ENCODE measurements at regions not wholly inside any gene's neighbourhood (a gene's known extent, or its start where the extent isn't known, plus 50 kb on each side); places are given as distances from the start of the nearest gene placed in this dataset.

GRCh38 chr1:84090447-84091245 lies 53.4 kb upstream of the PRKACB start:
- Histone ChIP-seq H3K4me3 (ENCODE audit: low read length) (no peak overlapping the region), H2AFZ (ENCODE audit: low read depth, low read length) (no peak overlapping the region), H4K20me1 (ENCODE audit: insufficient read depth, low read length) (no peaks in the 10 kb centered on the region), H3K4me1 (ENCODE audit: low read length) (no peaks in the 10 kb centered on the region), H3K79me2 (ENCODE audit: low read length) (no peaks in the 10 kb centered on the region), H3K9ac (ENCODE audit: low read length) (no peak overlapping the region), H3K9me3 (ENCODE audit: insufficient read depth, low read length) (no peaks in the 10 kb centered on the region), H3K36me3 (replicated peaks; ENCODE audit: low read depth, low read length) (no peaks in the 10 kb centered on the region), H3K27me3 (ENCODE audit: low read depth, low read length) (no peaks in the 10 kb centered on the region), H3K4me2 (ENCODE audit: low read length) (no peak overlapping the region), H3K27ac (ENCODE audit: low read length) (no peak overlapping the region)
- TF ChIP-seq CTCF (IDR thresholded peaks at IDR 0.05; ENCODE audit: low read depth, low read length) (no peak), EZH2phosphoT487 (IDR thresholded peaks at IDR 0.05; ENCODE audit: low read depth) (no peak)

GRCh38 chr1:84089867-84090266 lies 54.2 kb upstream of the PRKACB start:
- Histone ChIP-seq H3K27ac (ENCODE audit: low read length) (no peak overlapping the region), H3K36me3 (replicated peaks; ENCODE audit: low read depth, low read length) (no peaks in the 10 kb centered on the region), H3K4me3 (ENCODE audit: low read length) (no peak overlapping the region), H3K27me3 (ENCODE audit: low read depth, low read length) (no peaks in the 10 kb centered on the region), H3K4me1 (ENCODE audit: low read length) (no peaks in the 10 kb centered on the region), H3K9ac (ENCODE audit: low read length) (no peak overlapping the region), H3K79me2 (ENCODE audit: low read length) (no peaks in the 10 kb centered on the region), H3K9me3 (ENCODE audit: insufficient read depth, low read length) (no peaks in the 10 kb centered on the region), H4K20me1 (ENCODE audit: insufficient read depth, low read length) (no peaks in the 10 kb centered on the region), H2AFZ (ENCODE audit: low read depth, low read length) (no peak overlapping the region), H3K4me2 (ENCODE audit: low read length) (no peak overlapping the region)
- TF ChIP-seq CTCF (IDR thresholded peaks at IDR 0.05; ENCODE audit: low read depth, low read length): no peak
- no peak for TF ChIP-seq EZH2phosphoT487 (IDR thresholded peaks at IDR 0.05; ENCODE audit: low read depth)

- Histone ChIP-seq H3K79me2 (ENCODE audit: low read length) (no peaks in the 10 kb centered on the region), H3K4me2 (ENCODE audit: low read length) (no peak overlapping the region)
- no peak for TF ChIP-seq CTCF (IDR thresholded peaks at IDR 0.05; ENCODE audit: low read depth, low read length)
- TF ChIP-seq EZH2phosphoT487 (IDR thresholded peaks at IDR 0.05; ENCODE audit: low read depth): no peak
Observed at GRCh38 chr1:84089465-84089864, 54.6 kb upstream of the PRKACB start.

GRCh38 chr1:84086616-84087015 lies 57.5 kb upstream of the PRKACB start:
- H3K4me2 ChIP-seq (ENCODE audit: low read length): no peak overlapping the region
- no peak overlapping the region for H3K9ac ChIP-seq (ENCODE audit: low read length)
- no peak overlapping the region for H2AFZ ChIP-seq (ENCODE audit: low read depth, low read length)
- no peak overlapping the region for H3K27ac ChIP-seq (ENCODE audit: low read length)
- H3K4me3 ChIP-seq (ENCODE audit: low read length): no peak overlapping the region
- TF ChIP-seq CTCF (IDR thresholded peaks at IDR 0.05; ENCODE audit: low read depth, low read length) (no peak), EZH2phosphoT487 (IDR thresholded peaks at IDR 0.05; ENCODE audit: low read depth) (no peak)
- no peaks in the 10 kb centered on the region for H4K20me1 ChIP-seq (ENCODE audit: insufficient read depth, low read length)
- H3K79me2 ChIP-seq (ENCODE audit: low read length): no peaks in the 10 kb centered on the region
- no peaks in the 10 kb centered on the region for H3K4me1 ChIP-seq (ENCODE audit: low read length)
- H3K9me3 ChIP-seq (ENCODE audit: insufficient read depth, low read length): no peaks in the 10 kb centered on the region
- H3K36me3 ChIP-seq (replicated peaks; ENCODE audit: low read depth, low read length): no peaks in the 10 kb centered on the region
- H3K27me3 ChIP-seq (ENCODE audit: low read depth, low read length): no peaks in the 10 kb centered on the region

More at GRCh38 chr1:84089465-84089864, 54.6 kb upstream of the PRKACB start:
- Histone ChIP-seq H2AFZ (ENCODE audit: low read depth, low read length) (no peak overlapping the region), H3K4me1 (ENCODE audit: low read length) (no peaks in the 10 kb centered on the region), H3K27me3 (ENCODE audit: low read depth, low read length) (no peaks in the 10 kb centered on the region), H3K36me3 (replicated peaks; ENCODE audit: low read depth, low read length) (no peaks in the 10 kb centered on the region), H3K4me3 (ENCODE audit: low read length) (no peak overlapping the region), H3K9me3 (ENCODE audit: insufficient read depth, low read length) (no peaks in the 10 kb centered on the region), H4K20me1 (ENCODE audit: insufficient read depth, low read length) (no peaks in the 10 kb centered on the region), H3K9ac (ENCODE audit: low read length) (no peak overlapping the region), H3K27ac (ENCODE audit: low read length) (no peak overlapping the region)

All from OCI-LY3 (cell line).